HepG2 (cell line): ENCODE measurements at regions not wholly inside any gene's neighbourhood (a gene's known extent, or its start where the extent isn't known, plus 50 kb on each side); places are given as distances from the start of the nearest gene placed in this dataset.

Experiments
- CEBPB ChIP-seq: IDR thresholded peaks from 2 replicates; pipeline ENCODE4 v1.6.1; 2011; ENCODE audit warnings: low read depth, low read length, improper control_type of control experiment, borderline replicate concordance
- CTCF ChIP-seq: sonication (generic); formaldehyde crosslinking; IDR thresholded peaks from 2 replicates; pipeline ENCODE4 v1.5.0; 2020; ENCODE audit warnings: mild to moderate bottlenecking, missing genetic modification reagents, moderate library complexity
- HDAC2 ChIP-seq: sonication (generic); formaldehyde crosslinking; IDR thresholded peaks from 2 replicates; pipeline ENCODE4 v1.4.0; 2020; ENCODE audit warnings: missing genetic modification reagents
- PLRG1 ChIP-seq: fragments of 450-650 bp; conservative IDR thresholded peaks from 2 replicates; pipeline ENCODE4 v1.6.1; 2016
- POLR2AphosphoS5 ChIP-seq: IDR thresholded peaks from 2 replicates; pipeline ENCODE4 v1.6.1; 2012; ENCODE audit warnings: low read depth, low read length
- RAD51 ChIP-seq: fragments of 450-650 bp; IDR thresholded peaks from 2 replicates; pipeline ENCODE4 v1.6.1; 2016; ENCODE audit warnings: borderline replicate concordance
- RELA ChIP-seq: sonication (generic); formaldehyde crosslinking; IDR thresholded peaks from 2 replicates; pipeline ENCODE4 v1.4.0; 2020; ENCODE audit warnings: missing genetic modification reagents
- REST ChIP-seq, 2 experiments: IDR thresholded peaks; 2 replicates each; pipeline ENCODE4 v1.6.1; 2011 to 2012; ENCODE audit warnings: low read length in 2 of 2, borderline replicate concordance in 1 of 2, low read depth in 1 of 2, mild to moderate bottlenecking in 1 of 2, moderate library complexity in 1 of 2
- YY1 ChIP-seq: IDR thresholded peaks from 2 replicates; pipeline ENCODE4 v1.6.1; 2011; ENCODE audit warnings: low read length, low read depth, moderate library complexity, mild to moderate bottlenecking; ENCODE audit not compliant: insufficient read depth, insufficient replicate concordance
- ZBTB49 ChIP-seq: sonication (generic); formaldehyde crosslinking; IDR thresholded peaks from 2 replicates; pipeline ENCODE4 v1.4.0; 2020; ENCODE audit warnings: missing genetic modification reagents, borderline replicate concordance
- ZNF670 ChIP-seq: sonication (generic); formaldehyde crosslinking; IDR thresholded peaks from 2 replicates; pipeline ENCODE4 v1.8.0; 2022; ENCODE audit warnings: mild to moderate bottlenecking, missing genetic modification reagents, borderline replicate concordance

GRCh38 chr13:76027131-76027530, 391.0 kb downstream of the LMO7 start:
- no peak for TF ChIP-seq REST (IDR thresholded peaks at IDR 0.05; ENCODE audit: borderline replicate concordance in 1 of 2, low read depth in 1 of 2, low read length in 2 of 2)
- no peak for TF ChIP-seq POLR2AphosphoS5
- TF ChIP-seq YY1 = no peak
- TF ChIP-seq RELA = no peak
- no peak for TF ChIP-seq PLRG1
- TF ChIP-seq HDAC2 (CRISPR knock-in tag) = no peak
- no peak for TF ChIP-seq ZNF670 (CRISPR knock-in tag)
- no peak for TF ChIP-seq RAD51
- TF ChIP-seq CTCF (CRISPR knock-in tag) = no peak
- no peak for TF ChIP-seq CEBPB
- no peak for TF ChIP-seq ZBTB49 (CRISPR knock-in tag)
